Tibial nerve (tissue), 4 donors: ENCODE measurements at regions not wholly inside any gene's neighbourhood (a gene's known extent, or its start where the extent isn't known, plus 50 kb on each side); places are given as distances from the start of the nearest gene placed in this dataset.
A peak's percentile ranks its signal among the peaks of the same experiment; 100 is the strongest.

Experiments
- EP300 ChIP-seq, 2 donors: sonication (generic); formaldehyde crosslinking; IDR thresholded peaks; one replicate each; pipeline ENCODE4 v1.6.1; 2017; ENCODE audit warnings: antibody characterized with exemption in 2 of 2, mild to moderate bottlenecking in 1 of 2
- POLR2A ChIP-seq, 2 donors: fragments of 450-650 bp; IDR thresholded peaks; one replicate each; pipeline ENCODE4 v1.6.1; 2017; ENCODE audit warnings: antibody characterized with exemption in 2 of 2, mild to moderate bottlenecking in 2 of 2, moderate library complexity in 2 of 2
- TF ChIP-seq, protein P1 (sequence below), 5 experiments: fragments of 200-600 bp in 3 of 5; fragments of 450-650 bp in 2 of 5; sonication (generic) in 3 of 5; IDR thresholded peaks; one replicate each; pipeline ENCODE4 v1.5.1; 2016 to 2019; ENCODE audit warnings: antibody characterized with exemption in 5 of 5, mild to moderate bottlenecking in 3 of 5, moderate library complexity in 2 of 5

DNA sequence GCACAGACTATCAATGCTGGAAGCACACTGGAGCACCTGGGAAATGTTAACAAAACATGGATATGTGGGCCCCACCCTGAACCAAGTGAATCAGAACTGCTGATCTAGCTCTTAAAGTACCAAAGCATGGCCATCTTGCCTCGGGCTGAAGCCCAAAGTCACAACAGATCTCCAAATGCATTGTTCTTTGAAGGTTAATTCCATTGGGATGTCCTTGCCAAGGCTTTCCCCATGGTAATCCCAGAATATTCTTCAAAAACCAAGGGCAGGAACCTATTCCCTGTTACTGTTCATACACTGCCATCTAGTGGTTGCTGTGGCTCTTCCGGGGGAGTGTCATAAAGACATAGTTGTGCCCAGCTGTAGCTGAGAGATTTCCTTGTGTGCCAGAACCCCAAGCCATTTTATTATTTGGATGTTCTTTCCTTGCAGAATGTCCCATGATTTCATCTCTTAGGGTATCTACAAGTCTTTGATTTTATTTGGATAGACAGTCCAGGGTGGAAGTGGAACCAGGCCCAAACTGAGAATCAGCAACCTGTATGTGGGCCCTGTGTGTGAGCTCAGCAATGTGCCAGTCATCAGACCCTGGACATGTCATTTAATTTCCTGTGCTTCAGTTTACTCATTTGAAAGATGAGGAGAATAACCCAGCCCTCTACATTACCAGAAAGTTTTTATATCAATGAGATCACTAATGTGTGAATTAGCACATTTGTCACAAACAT, 290.0 kb downstream of the ACTL7B start:
- TF ChIP-seq EP300 (IDR thresholded peaks at IDR 0.05) (peak in 1 of 2 donors; percentile 71), POLR2A (IDR thresholded peaks at IDR 0.05) (no peak)
- TF ChIP-seq, protein P1, sequence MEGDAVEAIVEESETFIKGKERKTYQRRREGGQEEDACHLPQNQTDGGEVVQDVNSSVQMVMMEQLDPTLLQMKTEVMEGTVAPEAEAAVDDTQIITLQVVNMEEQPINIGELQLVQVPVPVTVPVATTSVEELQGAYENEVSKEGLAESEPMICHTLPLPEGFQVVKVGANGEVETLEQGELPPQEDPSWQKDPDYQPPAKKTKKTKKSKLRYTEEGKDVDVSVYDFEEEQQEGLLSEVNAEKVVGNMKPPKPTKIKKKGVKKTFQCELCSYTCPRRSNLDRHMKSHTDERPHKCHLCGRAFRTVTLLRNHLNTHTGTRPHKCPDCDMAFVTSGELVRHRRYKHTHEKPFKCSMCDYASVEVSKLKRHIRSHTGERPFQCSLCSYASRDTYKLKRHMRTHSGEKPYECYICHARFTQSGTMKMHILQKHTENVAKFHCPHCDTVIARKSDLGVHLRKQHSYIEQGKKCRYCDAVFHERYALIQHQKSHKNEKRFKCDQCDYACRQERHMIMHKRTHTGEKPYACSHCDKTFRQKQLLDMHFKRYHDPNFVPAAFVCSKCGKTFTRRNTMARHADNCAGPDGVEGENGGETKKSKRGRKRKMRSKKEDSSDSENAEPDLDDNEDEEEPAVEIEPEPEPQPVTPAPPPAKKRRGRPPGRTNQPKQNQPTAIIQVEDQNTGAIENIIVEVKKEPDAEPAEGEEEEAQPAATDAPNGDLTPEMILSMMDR (IDR thresholded peaks at IDR 0.05) = peak; percentile 66 to 87 (median 79)
